B cell (primary cell): ENCODE measurements at regions not wholly inside any gene's neighbourhood (a gene's known extent, or its start where the extent isn't known, plus 50 kb on each side); places are given as distances from the start of the nearest gene placed in this dataset.

Source experiments
- ATAC-seq: fragments of 200-7000 bp; cut with Tn5 transposase; one replicate; pipeline ENCODE4 v1.10.0; 2021; ENCODE audit warnings: low read depth, mild to moderate bottlenecking, moderate number of reproducible peaks, moderate library complexity
- CTCF ChIA-PET: fragments of 350-600 bp; sonication (Branson Sonifier 250); formaldehyde crosslinking; loops from one replicate; lab custom pipeline; 2021; ENCODE audit warnings: antibody characterized with exemption, inconsistent platforms; lab: Charles Lee
- POLR2A ChIA-PET: fragments of 350-600 bp; sonication (Branson Sonifier 250); formaldehyde crosslinking; loops from one replicate; lab custom pipeline; 2021; ENCODE audit warnings: antibody characterized with exemption; lab: Charles Lee
- DNase-seq: peaks from one replicate; pipeline ENCODE4 v3.0.0; 2013
- H2AFZ ChIP-seq: 2 replicates; pipeline ENCODE4 v1.6.1; 2012; ENCODE audit warnings: mild to moderate bottlenecking, low read depth, low read length; ENCODE audit not compliant: insufficient read depth, poor library complexity, severe bottlenecking
- H3K27ac ChIP-seq, 2 donors: 1 replicate in 1 of 2; 2 replicates in 1 of 2; pipeline ENCODE4 v1.5.1; 2012 to 2013; ENCODE audit warnings: low read length in 2 of 2, mild to moderate bottlenecking in 2 of 2, moderate library complexity in 1 of 2
- H3K27me3 ChIP-seq, 4 experiments: fragments of 200-600 bp in 1 of 4; sonication (generic) in 1 of 4; replicated peaks in 1 of 4; 1 replicate in 2 of 4; 2 replicates in 2 of 4; pipeline versions ENCODE4 v1.6.1 to v1.7.0; 2013 to 2016; ENCODE audit warnings: low read length in 3 of 4, mild to moderate bottlenecking in 2 of 4, mixed read lengths in 1 of 4, moderate library complexity in 1 of 4; ENCODE audit not compliant: insufficient read depth in 4 of 4, control insufficient read depth in 3 of 4; ENCODE audit errors: control extremely low read depth in 1 of 4
- H3K36me3 ChIP-seq, 2 experiments: replicated peaks in 1 of 2; 1 replicate in 1 of 2; 2 replicates in 1 of 2; pipeline versions ENCODE4 v1.6.1 to v1.7.1; 2013; ENCODE audit warnings: low read length in 1 of 2; ENCODE audit not compliant: insufficient read depth in 2 of 2, control insufficient read depth in 1 of 2; ENCODE audit errors: control extremely low read depth in 1 of 2, extremely low read depth in 1 of 2
- H3K4me1 ChIP-seq, 2 donors: fragments of 200-600 bp in 1 of 2; sonication (generic) in 1 of 2; 1 replicate in 1 of 2; 2 replicates in 1 of 2; pipeline versions ENCODE4 v1.5.1 to v1.6.1; 2013 to 2017; ENCODE audit warnings: low read length in 2 of 2; ENCODE audit not compliant: control insufficient read depth in 2 of 2, insufficient read depth in 2 of 2
- H3K4me2 ChIP-seq: replicated peaks from 2 replicates; pipeline ENCODE3; 2012; ENCODE audit warnings: mild to moderate bottlenecking, low read depth, low read length; ENCODE audit not compliant: poor library complexity, severe bottlenecking
- H3K4me3 ChIP-seq, 5 experiments: fragments of 200-600 bp in 1 of 5; sonication (generic) in 1 of 5; 1 replicate in 3 of 5; 2 replicates in 2 of 5; pipeline versions ENCODE4 v1.5.1 to v1.7.0; 2011 to 2016; ENCODE audit warnings: low read length in 4 of 5, mild to moderate bottlenecking in 4 of 5, low read depth in 2 of 5, control low read depth in 1 of 5, moderate library complexity in 1 of 5; ENCODE audit not compliant: insufficient read depth in 1 of 5; ENCODE audit errors: control extremely low read depth in 1 of 5, extremely low read depth in 1 of 5
- H3K79me2 ChIP-seq: fragments of 200-600 bp; sonication (generic); one replicate; pipeline ENCODE4 v1.6.0; 2016; ENCODE audit warnings: low read length; ENCODE audit not compliant: control insufficient read depth, insufficient read depth
- H3K9ac ChIP-seq: fragments of 200-600 bp; sonication (generic); 2 replicates; pipeline ENCODE4 v1.6.1; 2017; ENCODE audit warnings: mild to moderate bottlenecking, low read length, moderate library complexity
- H3K9me3 ChIP-seq, 3 donors: one replicate each; pipeline versions ENCODE4 v1.6.1 to v1.7.1; 2013; ENCODE audit warnings: low read length in 2 of 3; ENCODE audit not compliant: control insufficient read depth in 2 of 3, insufficient read depth in 1 of 3; ENCODE audit errors: control extremely low read depth in 1 of 3
- H4K20me1 ChIP-seq: 2 replicates; pipeline ENCODE4 v1.6.0; 2012; ENCODE audit warnings: mild to moderate bottlenecking, low read length; ENCODE audit not compliant: insufficient read depth, control insufficient read depth, poor library complexity, severe bottlenecking
- H3K27ac Mint-ChIP-seq: one replicate; pipeline ENCODE4 v1.8.0; 2021; ENCODE audit warnings: mixed read lengths
- H3K27me3 Mint-ChIP-seq: one replicate; pipeline ENCODE4 v1.8.0; 2021; ENCODE audit warnings: mixed read lengths
- H3K4me1 Mint-ChIP-seq: one replicate; pipeline ENCODE4 v1.8.0; 2021; ENCODE audit warnings: mixed read lengths
- H3K4me3 Mint-ChIP-seq: one replicate; pipeline ENCODE4 v1.8.0; 2021; ENCODE audit warnings: mixed read lengths
- H3K9me3 Mint-ChIP-seq: one replicate; pipeline ENCODE4 v1.8.0; 2022; ENCODE audit warnings: mixed read lengths; ENCODE audit not compliant: insufficient read depth
- CTCF ChIP-seq: fragments of 200-600 bp; IDR thresholded peaks from one replicate; pipeline ENCODE4 v1.8.0; 2022; ENCODE audit warnings: antibody characterized with exemption, mild to moderate bottlenecking
- EZH2 ChIP-seq: IDR thresholded peaks from 2 replicates; pipeline ENCODE4 v1.6.1; 2012; ENCODE audit warnings: borderline replicate concordance, low read depth, mild to moderate bottlenecking, moderate library complexity, low read length; ENCODE audit not compliant: insufficient read depth, poor library complexity, severe bottlenecking
- WGBS: methylation state at CpG from one replicate; pipeline ENCODE4 v1.1.5; 2013; ENCODE audit warnings: missing lambda C conversion rate; ENCODE audit not compliant: insufficient coverage; 5-methylcytosine and 5-hydroxymethylcytosine counted together
- intact Hi-C: fragments of 100-400 bp; cut with micrococcal nuclease; formaldehyde crosslinking; loops from one replicate; pipeline ENCODE4 v1.10.0; 2022

- WGBS: 79% methylated on average over 15 of the region's 16 CpGs
- Histone ChIP-seq H2AFZ (no peak overlapping the region), H3K9ac (no peak overlapping the region), H3K36me3 (no peaks in the 10 kb centered on the region), H3K4me2 (no peak overlapping the region), H4K20me1 (no peaks in the 10 kb centered on the region), H3K27ac (no peak overlapping the region), H3K4me1 (no peaks in the 10 kb centered on the region), H3K9me3 (peaks cover 0 to 5% (median 0%) of the 10 kb centered on the region in 3 donors), H3K79me2 (no peaks in the 10 kb centered on the region), H3K4me3 (no peak overlapping the region), H3K27me3 (no peaks in the 10 kb centered on the region)
- peaks cover 7% of the 10 kb centered on the region for H3K27me3 Mint-ChIP-seq
- TF ChIP-seq EZH2: no peak
- H3K4me3 Mint-ChIP-seq: no peak overlapping the region
- ATAC-seq (no peak), DNase-seq (no peak)
- intact Hi-C loops: no loop called here
- no peaks in the 10 kb centered on the region for H3K4me1 Mint-ChIP-seq
- no peak overlapping the region for H3K27ac Mint-ChIP-seq
- H3K9me3 Mint-ChIP-seq: no peaks in the 10 kb centered on the region
- ChIA-PET POLR2A (no interaction called here), CTCF (no interaction called here)
These were observed 94.6 kb downstream of the EN1 start for GRCh38 chr2:118752762-118753429.

GRCh38 chr2:118750959-118751565, 96.4 kb downstream of the EN1 start:
- POLR2A ChIA-PET: no interaction called here
- H2AFZ ChIP-seq: no peak overlapping the region
- TF ChIP-seq CTCF (no peak), EZH2 (no peak)
- H3K27me3 Mint-ChIP-seq: peaks cover 4% of the 10 kb centered on the region
- CTCF ChIA-PET: no interaction called here
- no peak overlapping the region for H3K4me3 Mint-ChIP-seq
- H3K4me2 ChIP-seq: no peak overlapping the region
- H3K27ac ChIP-seq: no peak overlapping the region
- no peak for ATAC-seq
- H4K20me1 ChIP-seq: no peaks in the 10 kb centered on the region
- no peaks in the 10 kb centered on the region for H3K36me3 ChIP-seq
- H3K9me3 Mint-ChIP-seq: no peaks in the 10 kb centered on the region
- intact Hi-C loops: no loop called here
- WGBS: 67% methylated on average over 1 of the region's 3 CpGs
- peaks cover 0 to 16% (median 0%) of the 10 kb centered on the region in 3 donors for H3K9me3 ChIP-seq
- H3K4me1 Mint-ChIP-seq: no peaks in the 10 kb centered on the region
- H3K27ac Mint-ChIP-seq: no peak overlapping the region
- no peaks in the 10 kb centered on the region for H3K27me3 ChIP-seq
- no peaks in the 10 kb centered on the region for H3K79me2 ChIP-seq
- no peak for DNase-seq
- no peaks in the 10 kb centered on the region for H3K4me1 ChIP-seq
- H3K4me3 ChIP-seq: no peak overlapping the region
- no peak overlapping the region for H3K9ac ChIP-seq
